GM12864 (cell line): ENCODE measurements at regions not wholly inside any gene's neighbourhood (a gene's known extent, or its start where the extent isn't known, plus 50 kb on each side); places are given as distances from the start of the nearest gene placed in this dataset.

Experiments
- DNase-seq: peaks from one replicate; pipeline ENCODE4 v3.0.0-alpha.2; 2011; ENCODE audit warnings: low read depth
- H3K4me3 ChIP-seq: 2 replicates; pipeline ENCODE4 v1.5.1; 2011; ENCODE audit warnings: mild to moderate bottlenecking, low read depth, low read length, control low read depth
- TF ChIP-seq, protein P1 (sequence below): IDR thresholded peaks from 2 replicates; pipeline ENCODE4 v1.5.1; 2011; ENCODE audit warnings: low read depth, mild to moderate bottlenecking, moderate library complexity, low read length, control low read depth, inconsistent platforms; ENCODE audit errors: missing control alignments

GRCh38 chrX:39008549-39008948, 207.3 kb downstream of the MID1IP1 start:
- H3K4me3 ChIP-seq: no peak overlapping the region
- TF ChIP-seq, protein P1, sequence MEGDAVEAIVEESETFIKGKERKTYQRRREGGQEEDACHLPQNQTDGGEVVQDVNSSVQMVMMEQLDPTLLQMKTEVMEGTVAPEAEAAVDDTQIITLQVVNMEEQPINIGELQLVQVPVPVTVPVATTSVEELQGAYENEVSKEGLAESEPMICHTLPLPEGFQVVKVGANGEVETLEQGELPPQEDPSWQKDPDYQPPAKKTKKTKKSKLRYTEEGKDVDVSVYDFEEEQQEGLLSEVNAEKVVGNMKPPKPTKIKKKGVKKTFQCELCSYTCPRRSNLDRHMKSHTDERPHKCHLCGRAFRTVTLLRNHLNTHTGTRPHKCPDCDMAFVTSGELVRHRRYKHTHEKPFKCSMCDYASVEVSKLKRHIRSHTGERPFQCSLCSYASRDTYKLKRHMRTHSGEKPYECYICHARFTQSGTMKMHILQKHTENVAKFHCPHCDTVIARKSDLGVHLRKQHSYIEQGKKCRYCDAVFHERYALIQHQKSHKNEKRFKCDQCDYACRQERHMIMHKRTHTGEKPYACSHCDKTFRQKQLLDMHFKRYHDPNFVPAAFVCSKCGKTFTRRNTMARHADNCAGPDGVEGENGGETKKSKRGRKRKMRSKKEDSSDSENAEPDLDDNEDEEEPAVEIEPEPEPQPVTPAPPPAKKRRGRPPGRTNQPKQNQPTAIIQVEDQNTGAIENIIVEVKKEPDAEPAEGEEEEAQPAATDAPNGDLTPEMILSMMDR: no peak
- no peak for DNase-seq

- TF ChIP-seq, protein P1: no peak
- no peak for DNase-seq
- H3K4me3 ChIP-seq: no peak overlapping the region
These were observed 210.4 kb downstream of the MID1IP1 start for GRCh38 chrX:39011454-39012221.

- no peak overlapping the region for H3K4me3 ChIP-seq
- DNase-seq: no peak
- TF ChIP-seq, protein P1: no peak
These were observed 211.4 kb downstream of the MID1IP1 start for GRCh38 chrX:39012621-39013111.

DNA sequence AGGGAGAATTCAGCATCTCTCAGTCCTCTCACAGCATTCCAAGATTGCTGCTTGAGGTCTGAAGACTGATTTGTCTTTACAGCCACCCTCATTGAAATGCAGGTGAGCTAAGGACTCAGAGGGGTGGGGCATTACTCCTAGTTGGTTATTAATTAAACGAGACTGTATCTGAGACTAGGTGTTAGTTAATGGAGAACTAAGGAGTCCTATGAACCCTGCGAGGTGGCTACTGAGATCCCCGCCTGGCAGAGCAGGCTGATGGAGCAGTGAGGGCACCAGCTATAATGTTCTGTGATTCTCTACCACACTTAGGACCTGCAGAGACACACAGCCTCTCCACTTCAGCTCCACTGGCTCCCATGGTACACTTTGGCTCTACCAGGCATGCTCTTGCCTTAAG, 215.3 kb downstream of the MID1IP1 start:
- TF ChIP-seq, protein P1: no peak
- H3K4me3 ChIP-seq: no peak overlapping the region
- DNase-seq: no peak

DNA sequence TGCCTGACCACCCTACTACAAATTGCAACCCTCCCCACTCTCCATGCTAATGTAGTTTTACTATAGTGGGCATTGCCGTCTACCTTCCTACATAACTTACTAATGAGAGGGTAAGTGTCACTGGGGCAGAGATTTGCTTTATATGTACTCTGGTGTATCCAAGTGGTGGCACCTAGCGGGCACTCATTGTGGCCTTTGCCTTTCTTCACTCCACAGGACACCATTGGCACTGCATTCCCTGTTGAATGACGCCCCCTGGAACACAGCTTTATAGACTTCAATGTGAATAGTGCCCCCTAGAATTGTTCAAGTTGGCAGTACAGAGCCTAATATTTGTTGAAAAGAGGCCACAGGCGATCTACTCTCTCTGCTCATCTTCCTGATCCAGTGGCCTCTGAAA, 215.8 kb downstream of the MID1IP1 start:
- TF ChIP-seq, protein P1: no peak
- no peak overlapping the region for H3K4me3 ChIP-seq
- no peak for DNase-seq

DNA sequence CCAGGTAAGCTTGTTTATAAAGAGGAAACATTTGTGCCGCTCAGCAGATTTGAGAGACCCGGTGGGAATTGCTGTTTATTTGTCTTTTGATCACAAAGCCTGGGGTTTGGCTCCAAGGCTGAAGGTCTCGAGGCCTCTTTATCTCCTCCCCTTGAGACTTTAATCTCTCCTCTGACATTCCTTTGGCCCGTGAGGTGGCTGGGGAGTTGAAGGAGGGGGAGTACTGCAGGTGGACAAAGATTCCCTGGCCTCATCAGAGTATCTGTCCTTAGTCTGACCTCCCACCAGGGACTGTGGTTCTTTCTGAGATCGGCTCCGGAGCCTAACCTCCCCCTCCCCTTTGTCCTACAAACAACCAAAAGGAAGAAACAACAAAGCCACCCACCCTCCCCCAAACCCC, 216.5 kb downstream of the MID1IP1 start:
- no peak for DNase-seq
- H3K4me3 ChIP-seq: no peak overlapping the region
- TF ChIP-seq, protein P1: no peak

DNA sequence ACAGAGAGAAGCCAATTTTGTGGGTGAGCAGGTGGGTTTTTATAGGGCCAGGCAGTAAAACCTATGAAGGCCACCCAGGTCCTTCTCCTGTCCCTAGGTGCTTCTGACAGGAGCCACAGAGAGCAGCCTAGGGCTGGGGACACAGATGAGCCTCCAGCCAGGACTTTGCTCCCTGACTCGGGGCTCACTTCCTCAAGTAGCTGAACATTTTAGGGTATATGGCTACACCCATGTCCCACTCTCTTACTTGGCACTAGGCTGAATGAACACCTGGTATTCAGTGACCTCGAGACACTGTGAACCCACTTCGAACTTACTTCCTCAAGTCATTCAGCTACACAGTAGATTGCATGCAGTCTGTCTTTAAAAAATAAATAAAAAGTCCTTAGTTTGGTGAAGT, 217.3 kb downstream of the MID1IP1 start:
- TF ChIP-seq, protein P1: no peak
- H3K4me3 ChIP-seq: no peak overlapping the region
- no peak for DNase-seq
